NB4 (cell line): ENCODE measurements at regions not wholly inside any gene's neighbourhood (a gene's known extent, or its start where the extent isn't known, plus 50 kb on each side); places are given as distances from the start of the nearest gene placed in this dataset.

Source experiments
- TF ChIP-seq, protein P1 (sequence below): IDR thresholded peaks from one replicate; pipeline ENCODE4 v1.5.1; 2012; ENCODE audit warnings: low read depth, low read length
- TF ChIP-seq, protein P2 (sequence below): IDR thresholded peaks from 2 replicates; pipeline ENCODE4 v1.6.1; 2011; ENCODE audit warnings: low read depth, low read length

DNA sequence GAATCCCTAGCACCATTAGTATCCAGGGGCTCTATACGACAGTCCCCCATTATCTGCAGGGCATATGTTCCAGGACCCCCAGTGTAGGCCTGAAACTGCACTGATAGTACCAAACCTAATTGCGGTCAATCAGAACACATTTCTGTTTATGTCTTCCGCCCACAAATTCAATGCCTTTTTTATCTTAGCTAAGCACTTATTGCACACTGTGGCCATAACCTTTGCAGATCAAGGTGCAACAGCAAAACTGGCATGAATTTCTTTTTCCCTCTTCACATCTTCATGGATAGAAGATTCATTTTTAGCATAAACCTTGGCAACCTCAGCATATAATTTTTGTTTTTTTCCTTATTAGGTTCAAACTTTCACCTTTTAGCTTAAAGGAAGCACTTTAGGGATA is 361.1 kb downstream of the DEPDC1B start:
- TF ChIP-seq, protein P1, sequence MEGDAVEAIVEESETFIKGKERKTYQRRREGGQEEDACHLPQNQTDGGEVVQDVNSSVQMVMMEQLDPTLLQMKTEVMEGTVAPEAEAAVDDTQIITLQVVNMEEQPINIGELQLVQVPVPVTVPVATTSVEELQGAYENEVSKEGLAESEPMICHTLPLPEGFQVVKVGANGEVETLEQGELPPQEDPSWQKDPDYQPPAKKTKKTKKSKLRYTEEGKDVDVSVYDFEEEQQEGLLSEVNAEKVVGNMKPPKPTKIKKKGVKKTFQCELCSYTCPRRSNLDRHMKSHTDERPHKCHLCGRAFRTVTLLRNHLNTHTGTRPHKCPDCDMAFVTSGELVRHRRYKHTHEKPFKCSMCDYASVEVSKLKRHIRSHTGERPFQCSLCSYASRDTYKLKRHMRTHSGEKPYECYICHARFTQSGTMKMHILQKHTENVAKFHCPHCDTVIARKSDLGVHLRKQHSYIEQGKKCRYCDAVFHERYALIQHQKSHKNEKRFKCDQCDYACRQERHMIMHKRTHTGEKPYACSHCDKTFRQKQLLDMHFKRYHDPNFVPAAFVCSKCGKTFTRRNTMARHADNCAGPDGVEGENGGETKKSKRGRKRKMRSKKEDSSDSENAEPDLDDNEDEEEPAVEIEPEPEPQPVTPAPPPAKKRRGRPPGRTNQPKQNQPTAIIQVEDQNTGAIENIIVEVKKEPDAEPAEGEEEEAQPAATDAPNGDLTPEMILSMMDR = no peak
- TF ChIP-seq, protein P2, sequence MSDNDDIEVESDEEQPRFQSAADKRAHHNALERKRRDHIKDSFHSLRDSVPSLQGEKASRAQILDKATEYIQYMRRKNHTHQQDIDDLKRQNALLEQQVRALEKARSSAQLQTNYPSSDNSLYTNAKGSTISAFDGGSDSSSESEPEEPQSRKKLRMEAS = no peak
